Esophagus muscularis mucosa (tissue), 3 donors: ENCODE measurements at regions not wholly inside any gene's neighbourhood (a gene's known extent, or its start where the extent isn't known, plus 50 kb on each side); places are given as distances from the start of the nearest gene placed in this dataset.

Experiments
- CTCF ChIP-seq, 3 experiments: fragments of 200-600 bp in 2 of 3; fragments of 450-650 bp in 1 of 3; sonication (generic) in 2 of 3; IDR thresholded peaks; one replicate each; pipeline ENCODE4 v1.5.1; 2017 to 2019; ENCODE audit warnings: antibody characterized with exemption in 3 of 3, mild to moderate bottlenecking in 2 of 3, moderate library complexity in 1 of 3
- POLR2A ChIP-seq: fragments of 450-650 bp; IDR thresholded peaks from one replicate; pipeline ENCODE4 v1.6.1; 2017; ENCODE audit warnings: antibody characterized with exemption, moderate library complexity, mild to moderate bottlenecking, low read depth
- POLR2AphosphoS5 ChIP-seq, 2 donors: sonication (generic); formaldehyde crosslinking; IDR thresholded peaks; one replicate each; pipeline ENCODE4 v1.6.1; 2017; ENCODE audit warnings: antibody characterized with exemption in 2 of 2

- TF ChIP-seq CTCF (IDR thresholded peaks at IDR 0.05), result no peak
- TF ChIP-seq POLR2AphosphoS5 (IDR thresholded peaks at IDR 0.05), result no peak
- TF ChIP-seq POLR2A, result no peak
These were observed 268.3 kb downstream of the MEX3B start for GRCh38 chr15:81777546-81777945.
